GM19035 (cell line): ENCODE measurements at regions not wholly inside any gene's neighbourhood (a gene's known extent, or its start where the extent isn't known, plus 50 kb on each side); places are given as distances from the start of the nearest gene placed in this dataset.

Experiments
- ATAC-seq: cut with Tn5 transposase; IDR thresholded peaks from one replicate; pipeline ENCODE4 v1.9.1; 2021; ENCODE audit not compliant: unreplicated experiment

GRCh38 chr5:143694357-143694756, 117.6 kb upstream of the HMHB1 start:
- no peak for ATAC-seq

DNA sequence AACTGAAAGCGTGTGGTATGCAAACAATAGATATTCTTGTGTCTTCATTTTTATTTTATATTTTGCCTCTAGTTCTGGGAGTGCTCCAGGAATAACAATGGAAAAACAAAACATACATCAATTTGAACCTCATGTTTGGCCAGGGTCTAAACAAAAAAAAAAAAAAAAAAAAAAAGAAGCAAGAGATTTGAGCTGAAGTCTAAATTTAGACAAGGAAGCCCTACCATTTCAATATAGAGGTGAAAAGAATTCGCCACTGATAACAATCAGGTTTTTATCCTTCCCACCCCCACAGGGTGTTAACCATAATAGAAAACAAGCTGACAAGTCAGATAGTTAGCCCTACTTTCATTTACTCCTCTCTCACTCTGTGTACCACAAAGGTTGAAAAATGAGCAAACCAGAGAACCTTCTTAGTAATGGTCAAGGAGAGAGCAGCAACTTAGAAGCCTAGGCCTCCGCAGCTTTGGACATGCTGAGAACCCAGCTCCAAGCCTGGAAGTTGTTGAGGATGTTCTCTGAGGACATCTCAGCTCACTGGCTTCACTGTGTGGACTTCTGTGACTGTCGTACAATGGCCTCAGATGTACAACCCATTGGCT, 118.2 kb upstream of the HMHB1 start:
- ATAC-seq = peak; percentile 92

DNA sequence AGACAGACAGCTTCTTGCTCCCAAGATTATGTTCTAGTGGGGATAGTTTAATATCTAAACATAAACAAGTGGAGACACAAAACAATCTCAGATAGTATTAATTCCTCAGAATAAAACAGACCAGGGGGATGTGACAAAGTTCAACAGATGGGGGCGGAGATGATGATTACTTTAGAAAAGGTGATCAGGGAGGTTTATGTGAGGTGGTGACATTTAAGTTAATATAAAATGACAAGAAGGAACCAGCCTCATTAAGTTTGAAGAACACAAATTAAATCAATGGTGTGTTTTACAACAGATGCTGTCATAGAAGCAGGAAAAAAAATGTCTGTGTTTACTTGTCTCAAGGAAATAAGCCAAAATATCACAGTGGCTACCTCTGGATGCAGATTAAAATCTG, 119.6 kb upstream of the HMHB1 start:
- ATAC-seq = no peak

- ATAC-seq = no peak
Observed at GRCh38 chr5:143691945-143692290, 120.0 kb upstream of the HMHB1 start.

GRCh38 chr5:143691287-143691944, 120.5 kb upstream of the HMHB1 start:
- no peak for ATAC-seq

DNA sequence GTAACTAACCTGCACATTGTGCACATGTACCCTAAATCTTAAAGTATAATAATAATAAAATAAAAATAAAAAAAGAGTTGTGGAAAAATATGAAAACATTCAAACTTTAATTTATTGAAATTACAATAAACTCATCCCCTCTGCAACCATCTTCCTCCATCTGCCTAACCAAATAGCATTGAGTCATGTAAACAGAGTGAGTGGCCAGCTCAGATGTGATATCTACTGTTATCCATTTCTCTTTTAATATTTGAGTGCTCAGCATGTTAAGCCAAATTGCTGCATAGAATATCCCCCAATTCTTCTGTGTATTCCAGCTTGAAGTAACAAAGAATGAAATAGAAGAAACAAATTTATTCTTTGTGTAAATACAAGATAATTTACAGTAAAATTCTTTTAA, 124.4 kb upstream of the HMHB1 start:
- ATAC-seq = no peak

DNA sequence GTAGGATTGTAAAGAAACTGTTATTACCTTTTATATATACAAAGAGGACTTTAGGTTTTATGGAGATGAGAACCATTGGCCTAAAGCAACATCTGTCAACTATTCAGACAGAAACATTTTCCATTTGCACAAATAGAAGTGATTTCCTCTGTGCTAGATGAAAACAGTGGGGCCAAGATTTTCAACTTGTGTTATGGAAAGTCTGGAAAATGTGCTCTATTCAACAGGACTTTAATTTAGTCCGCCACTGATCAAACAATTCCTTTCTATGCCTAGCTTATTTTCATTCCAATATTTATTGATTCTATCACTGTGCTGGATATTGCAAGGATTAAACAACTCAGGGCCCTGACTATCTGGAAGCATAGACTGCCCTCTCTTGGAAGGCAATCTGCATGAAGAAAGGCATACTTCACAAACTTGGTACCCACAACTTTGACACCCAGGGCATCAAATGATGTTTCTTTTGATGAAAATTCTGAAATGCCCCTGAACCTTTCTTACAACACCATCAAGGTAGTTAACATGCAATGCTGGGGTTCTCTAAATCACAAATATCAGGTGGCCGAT, 126.6 kb upstream of the HMHB1 start:
- no peak for ATAC-seq

- ATAC-seq = no peak
Observed at GRCh38 chr5:143683459-143683858, 128.5 kb upstream of the HMHB1 start.

DNA sequence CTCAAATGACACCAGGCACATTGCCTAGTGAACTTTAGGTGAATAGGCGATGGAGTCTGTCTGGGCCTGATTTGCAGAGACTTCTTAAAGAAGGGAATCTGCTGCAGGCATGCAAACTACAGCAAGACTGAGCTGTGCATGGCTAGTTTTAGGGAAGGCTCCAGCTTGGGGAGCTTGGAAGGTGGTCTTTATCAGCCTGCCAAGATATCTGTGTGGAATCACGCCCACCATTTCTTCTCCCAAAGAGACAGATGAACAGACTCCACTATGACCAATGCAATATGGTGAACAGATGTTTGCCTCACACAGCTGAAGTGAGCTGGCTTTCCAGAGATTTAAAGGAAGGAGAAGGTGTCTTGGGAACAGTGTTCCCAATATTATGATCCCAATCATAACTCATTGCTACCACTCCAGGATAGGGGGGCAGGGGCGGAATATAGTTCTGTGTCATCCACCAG, 129.0 kb upstream of the HMHB1 start:
- no peak for ATAC-seq

- no peak for ATAC-seq
Observed at GRCh38 chr5:143682246-143682905, 129.6 kb upstream of the HMHB1 start.

DNA sequence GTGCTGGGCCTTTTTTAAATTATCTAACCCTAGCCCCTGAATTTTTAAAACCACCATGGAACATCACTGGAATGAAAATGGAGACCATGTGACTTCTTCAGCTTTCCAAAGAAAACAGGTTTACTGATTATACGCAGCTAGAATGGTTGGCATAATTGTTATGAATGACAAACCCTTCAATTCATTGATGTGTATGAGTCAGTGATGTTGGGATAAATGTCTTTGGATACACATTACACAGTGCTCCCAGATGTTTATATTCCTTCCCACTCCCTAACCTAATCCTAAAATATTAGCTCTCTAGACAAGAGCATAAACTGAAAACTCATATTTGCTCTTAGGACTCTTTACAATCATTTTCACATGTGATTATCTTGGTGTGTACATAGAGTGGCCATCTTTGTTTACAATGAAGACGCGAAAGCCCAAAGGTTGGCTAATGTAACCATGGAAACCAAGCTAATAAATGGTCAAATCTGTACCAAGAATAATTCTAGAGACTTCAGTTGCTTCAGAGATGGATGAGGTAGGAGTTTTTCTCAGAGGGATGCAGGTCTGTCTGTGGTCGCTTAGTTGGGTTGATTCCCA, 131.2 kb upstream of the HMHB1 start:
- ATAC-seq = no peak

DNA sequence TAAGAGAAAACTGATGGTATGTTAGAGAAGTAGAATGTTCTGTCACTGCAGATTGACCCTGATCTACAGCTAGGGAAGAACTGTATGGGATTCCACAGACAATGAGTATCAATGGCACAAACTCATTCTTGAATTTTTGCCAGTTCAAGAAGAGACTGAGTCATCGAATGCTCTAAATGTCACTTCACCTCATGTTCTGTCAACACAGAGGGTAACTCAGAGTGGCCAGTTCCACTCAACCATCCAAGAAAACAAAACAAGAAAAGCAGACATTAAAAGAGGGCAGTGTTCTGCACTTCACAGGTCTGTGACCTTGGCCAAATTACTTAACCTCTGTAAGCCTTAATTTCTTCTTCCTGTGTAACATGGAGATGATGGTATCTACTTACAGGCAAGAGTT, 132.2 kb upstream of the HMHB1 start:
- ATAC-seq = no peak

- ATAC-seq = no peak
Observed at GRCh38 chr5:143678148-143678905, 133.6 kb upstream of the HMHB1 start.

- ATAC-seq = no peak
Observed at GRCh38 chr5:143677403-143677802, 134.6 kb upstream of the HMHB1 start.

DNA sequence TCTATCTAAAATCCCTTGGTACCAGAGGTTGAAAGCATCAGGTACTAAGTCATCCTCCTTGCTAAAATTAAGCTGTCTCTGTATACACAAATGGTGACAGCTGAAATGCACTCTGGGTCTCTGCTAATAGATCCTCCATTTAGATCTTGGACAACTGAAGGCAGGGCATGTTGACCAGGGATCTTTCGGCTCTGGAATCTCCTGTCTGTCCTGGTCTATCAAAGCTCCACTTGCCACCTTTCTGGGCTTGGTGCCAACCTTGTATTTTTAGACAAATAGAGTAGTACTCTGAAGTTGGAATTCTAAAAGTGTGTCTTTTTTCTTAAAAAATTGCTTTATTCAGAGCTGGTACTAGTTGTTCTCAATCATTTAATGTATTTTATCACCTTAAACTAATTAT, 135.2 kb upstream of the HMHB1 start:
- ATAC-seq = no peak

DNA sequence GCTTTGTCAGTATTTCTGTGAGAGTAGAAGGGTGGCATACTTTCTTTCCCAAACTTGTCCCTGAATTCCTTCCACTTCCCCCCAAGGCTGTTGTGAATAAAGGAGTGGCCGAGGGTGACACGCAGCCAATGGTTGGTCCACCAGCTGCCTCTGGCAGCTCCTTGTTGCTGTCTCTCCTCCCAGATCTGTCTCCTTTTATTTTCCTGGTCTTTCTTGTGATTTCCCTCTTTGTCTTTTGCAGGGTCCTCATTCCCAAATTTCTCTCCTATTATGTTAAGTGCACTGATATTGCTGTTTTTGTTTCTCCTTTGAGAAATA, 137.5 kb upstream of the HMHB1 start:
- no peak for ATAC-seq

DNA sequence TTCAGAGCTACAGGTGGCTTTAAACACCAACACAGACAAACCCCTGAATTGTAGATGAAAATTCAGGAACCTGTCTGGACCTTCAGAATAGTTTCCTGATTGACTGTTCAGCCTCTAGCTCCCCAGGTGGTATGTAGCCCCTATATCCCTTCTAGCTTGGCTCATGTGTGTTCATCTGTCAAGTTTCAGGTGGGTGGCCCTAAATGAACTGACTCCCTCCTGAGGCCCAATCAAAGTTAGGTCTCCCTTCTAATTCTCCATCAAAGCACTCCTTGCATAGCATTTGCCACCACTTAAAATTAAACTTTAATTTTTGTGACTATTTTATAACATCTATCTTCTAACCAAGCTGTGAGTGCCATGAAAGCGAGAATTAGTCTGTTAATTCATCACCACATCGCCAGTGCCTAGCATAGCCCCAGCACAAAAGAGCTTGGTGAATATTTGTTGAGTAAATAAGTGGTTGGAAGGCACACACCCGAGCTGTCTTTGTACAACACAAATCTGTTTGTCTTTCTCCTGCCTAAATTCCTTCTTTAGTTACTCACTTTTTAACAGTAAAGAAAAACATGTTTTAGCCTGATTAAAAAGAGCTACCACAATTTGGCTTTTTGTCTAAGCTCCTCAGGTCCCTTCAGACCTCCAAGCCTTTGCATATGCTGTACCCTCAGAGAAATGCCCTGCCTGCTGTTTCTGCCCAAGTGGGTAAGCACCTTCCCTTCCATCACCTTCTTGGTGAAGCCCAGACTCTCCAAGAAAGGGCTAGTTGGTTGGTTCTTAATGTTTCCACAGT, 138.1 kb upstream of the HMHB1 start:
- no peak for ATAC-seq

- ATAC-seq = no peak
Observed at GRCh38 chr5:143672806-143673205, 139.2 kb upstream of the HMHB1 start.

DNA sequence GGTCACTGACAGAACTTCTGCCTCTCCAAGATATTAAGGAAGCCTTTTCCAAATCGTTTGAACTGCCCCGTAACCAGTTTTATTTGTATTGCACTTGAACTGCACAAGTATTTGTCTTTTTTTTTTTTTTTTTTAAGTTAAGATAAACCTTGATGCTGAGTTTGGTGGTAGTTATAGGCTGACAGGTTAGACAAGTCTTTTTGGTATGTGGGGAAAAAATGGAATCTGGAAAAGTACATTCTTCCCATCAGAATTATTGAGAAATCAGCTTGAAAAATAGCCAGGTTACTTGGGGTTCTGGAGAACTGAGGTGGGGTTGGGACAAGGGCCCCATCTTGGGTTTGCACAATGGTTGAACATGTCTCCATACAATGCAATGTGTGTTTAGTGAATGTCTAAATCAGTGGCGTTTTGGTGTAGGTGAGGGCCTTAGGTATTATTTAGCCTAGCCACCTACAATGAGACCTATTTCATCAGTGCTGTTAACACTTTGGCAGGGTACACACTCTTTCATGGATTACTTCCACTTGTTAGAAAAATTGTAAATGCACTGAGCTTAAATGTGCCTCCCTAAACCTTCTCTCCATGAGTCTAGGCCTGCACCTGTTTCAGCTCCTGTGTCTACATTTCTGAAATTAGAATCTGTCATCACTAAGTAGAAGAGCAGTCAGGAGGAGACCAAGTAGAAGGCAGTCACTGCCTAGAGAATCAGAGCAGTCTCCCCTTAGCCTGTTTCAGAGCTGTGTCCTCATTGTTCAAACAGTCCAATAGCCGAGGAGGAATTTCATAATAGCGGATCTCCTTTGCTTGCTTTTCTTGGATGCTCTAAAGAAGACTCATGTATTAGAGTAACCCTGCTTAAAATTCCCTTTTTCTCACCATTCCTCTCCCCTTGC, 140.0 kb upstream of the HMHB1 start:
- no peak for ATAC-seq

- no peak for ATAC-seq
Observed at GRCh38 chr5:143671021-143671420, 140.9 kb upstream of the HMHB1 start.
